GM19043 (cell line): ENCODE measurements at regions not wholly inside any gene's neighbourhood (a gene's known extent, or its start where the extent isn't known, plus 50 kb on each side); places are given as distances from the start of the nearest gene placed in this dataset.
"Not testable (repeated sequence)": the region's sequence is repeated elsewhere in the genome, so short reads cannot be mapped to it uniquely, and the experiment has no call there.

Experiments
- ATAC-seq: cut with Tn5 transposase; IDR thresholded peaks from one replicate; pipeline ENCODE4 v1.9.1; 2021; ENCODE audit warnings: low read depth; ENCODE audit not compliant: unreplicated experiment

DNA sequence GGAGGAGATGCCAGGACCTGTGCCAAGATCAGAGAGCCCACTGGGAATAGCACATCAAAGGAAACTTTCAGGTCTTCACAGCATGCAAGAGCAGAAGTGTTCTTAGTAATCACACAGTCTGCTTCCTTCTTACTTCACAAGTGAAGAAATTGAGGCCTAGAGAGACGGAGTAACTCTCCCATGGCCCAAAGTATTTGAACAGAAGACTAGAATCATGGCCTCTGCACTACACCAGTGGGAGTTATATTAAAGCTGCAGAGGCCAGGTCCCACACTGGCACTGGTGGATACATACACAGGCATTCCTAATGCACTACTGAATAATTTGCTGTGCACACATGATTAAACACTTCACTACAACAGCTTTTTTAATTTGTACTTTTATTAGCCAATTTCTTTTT is 107.6 kb upstream of the RMP24 start:
- ATAC-seq: no peak

DNA sequence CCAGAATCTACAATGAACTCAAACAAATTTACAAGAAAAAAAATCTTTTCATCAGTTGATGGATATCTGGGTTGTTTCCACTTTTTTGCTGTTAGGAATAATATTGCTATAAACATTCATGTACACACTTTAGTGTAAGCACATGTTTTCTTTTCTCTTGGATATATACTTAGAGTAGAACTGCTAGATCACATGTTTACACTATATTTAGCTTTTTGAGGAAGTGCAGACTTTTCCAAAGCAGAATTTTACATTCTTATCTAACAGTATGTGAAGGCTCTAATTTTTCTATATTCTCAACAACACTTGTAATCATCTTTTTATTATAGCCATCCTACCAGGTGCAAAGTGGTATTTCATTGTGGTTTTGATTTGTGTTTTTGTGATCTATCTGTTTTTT is 103.6 kb upstream of the RMP24 start:
- ATAC-seq: no peak

DNA sequence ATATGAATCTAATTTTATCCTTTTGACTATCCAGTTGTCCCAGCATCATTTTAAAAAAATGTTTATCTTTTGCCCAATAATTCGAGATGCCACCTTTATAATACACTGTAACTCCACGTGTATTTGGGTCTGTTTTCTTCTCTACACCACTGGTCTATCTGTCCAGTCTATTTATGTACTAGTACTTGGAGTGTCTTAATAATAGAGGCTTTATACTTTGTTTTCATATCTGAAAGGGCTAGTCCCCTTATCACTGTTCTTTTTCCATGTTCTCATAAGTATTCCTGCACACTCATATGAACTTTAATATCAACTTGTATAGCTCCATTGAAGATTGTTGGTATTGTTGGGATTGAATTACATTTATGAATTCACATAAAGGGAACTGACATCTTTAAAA is 101.1 kb upstream of the RMP24 start:
- ATAC-seq: no peak

DNA sequence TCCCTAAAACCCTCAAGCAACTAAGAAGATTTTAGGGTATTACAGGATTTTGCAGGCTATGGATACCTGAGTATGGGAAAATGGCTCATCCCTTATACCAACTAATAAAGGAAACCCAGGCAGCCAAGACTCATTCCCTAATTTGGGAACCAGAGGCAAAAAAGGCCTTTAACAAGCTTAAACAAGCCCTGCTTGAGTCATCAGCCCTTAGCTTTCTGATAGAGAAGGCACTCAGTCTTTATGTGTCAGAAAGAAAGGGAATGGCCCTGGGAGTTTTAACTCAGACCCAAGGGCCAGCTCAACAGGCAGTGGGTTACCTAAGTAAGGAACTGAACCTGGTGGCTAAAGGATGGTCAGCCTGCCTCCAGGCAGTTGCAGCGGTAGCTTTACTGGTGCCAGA is 96.9 kb upstream of the RMP24 start:
- no peak for ATAC-seq

DNA sequence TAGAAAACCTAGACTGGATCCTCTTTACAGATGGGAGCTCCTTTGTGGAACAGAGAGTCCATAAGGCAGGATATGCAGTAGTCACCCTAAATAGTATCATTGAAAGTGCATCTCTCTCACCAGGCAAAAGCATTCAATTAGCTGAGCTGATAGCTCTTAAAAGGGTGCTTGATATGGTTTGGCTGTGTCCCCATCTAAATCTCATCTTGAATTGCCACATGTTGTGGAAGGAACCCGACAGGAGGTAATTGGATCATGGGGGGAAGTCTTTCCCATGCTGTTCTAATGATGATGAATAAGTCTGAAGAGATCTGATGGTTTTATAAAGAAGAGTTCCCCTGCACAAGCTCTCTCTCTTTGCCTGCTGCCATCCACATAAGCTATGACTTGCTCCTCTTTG is 96.2 kb upstream of the RMP24 start:
- ATAC-seq: no peak

DNA sequence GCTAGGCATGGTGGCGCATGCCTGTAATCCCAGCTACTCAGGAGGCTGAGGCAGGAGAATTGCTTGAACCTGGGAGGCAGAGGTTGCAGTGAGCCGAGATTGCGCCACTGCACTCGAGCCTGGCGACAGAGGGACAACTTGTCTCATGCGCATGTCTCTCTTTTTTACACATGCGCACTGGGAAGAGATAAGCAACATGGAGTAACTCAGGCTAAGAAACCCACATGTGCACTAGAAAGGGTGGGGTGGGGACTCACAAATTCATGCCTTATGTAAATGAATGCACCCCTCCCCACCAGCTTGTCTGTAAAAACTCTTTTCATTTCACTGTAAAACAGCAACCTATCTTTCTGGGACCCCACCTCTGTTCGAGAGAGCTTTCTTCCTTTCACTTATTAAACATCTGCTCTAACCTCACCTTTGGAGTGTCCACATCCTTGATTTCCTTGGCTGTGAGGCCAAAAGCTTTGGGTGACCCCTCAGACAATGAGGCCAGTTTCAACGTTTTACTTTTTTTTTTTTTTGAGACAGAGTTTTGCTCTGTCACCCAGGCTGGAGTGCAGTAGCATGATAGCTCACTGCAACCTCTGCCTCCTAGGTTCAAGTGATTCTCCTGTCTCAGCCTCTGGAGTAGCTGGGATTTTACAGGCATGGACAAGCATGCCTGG is 91.6 kb upstream of the RMP24 start:
- ATAC-seq: no peak

DNA sequence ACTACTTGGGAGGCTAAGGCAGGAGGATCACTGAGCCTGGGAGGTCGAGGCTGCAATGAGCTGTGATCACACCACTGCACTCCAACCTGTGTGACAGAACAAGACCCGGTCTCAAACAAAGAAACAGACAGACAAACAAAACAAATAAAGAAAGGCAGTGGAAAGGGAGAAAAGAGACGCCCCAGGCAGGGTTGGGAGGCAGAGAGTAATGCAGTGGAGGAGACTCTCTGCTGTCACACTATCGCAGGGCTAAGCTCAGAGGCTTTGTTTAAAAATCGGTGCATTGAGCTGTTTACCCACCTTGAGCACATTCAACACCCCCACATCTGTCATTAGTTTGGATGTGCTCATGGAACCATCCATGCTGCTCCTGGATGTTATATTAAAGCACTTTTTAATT is 84.2 kb upstream of the RMP24 start:
- no peak for ATAC-seq

DNA sequence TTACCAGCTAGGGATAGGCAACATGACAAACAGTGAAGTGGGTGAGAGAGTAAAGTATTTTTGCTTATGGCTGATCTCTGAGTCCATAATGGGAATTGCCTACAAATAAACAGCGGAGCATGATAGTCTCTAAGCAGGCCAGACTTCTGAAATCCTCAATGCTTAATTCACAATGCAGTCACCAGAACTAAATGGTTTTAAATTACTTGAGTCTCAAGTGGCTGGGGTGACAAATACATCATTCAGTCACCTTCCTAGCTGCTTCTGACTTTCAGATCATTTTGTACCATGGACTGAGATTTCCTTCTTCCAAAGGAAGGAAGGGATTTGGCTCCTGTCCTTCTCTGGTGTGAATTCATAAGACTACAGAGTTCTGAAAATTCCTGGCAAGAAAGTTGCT is 82.8 kb upstream of the RMP24 start:
- no peak for ATAC-seq

DNA sequence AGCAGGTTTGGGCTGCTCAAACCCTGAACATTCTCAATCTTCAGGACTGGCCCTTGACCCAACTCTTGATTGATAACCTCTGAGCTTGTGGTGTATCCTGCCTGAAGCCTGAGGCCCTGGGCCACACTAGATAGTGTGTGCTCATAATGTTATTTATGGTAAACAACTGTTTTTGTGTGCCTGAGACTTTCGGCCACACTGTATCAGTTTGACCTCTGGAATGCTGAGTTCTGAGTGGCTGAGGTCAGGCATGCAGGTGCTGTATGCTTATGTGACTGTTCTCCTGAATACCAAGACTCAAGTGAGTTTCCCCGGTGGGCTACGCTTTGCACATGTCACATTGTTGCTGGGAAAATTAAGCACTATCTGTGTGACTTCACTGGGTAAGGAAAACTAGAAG is 82.2 kb upstream of the RMP24 start:
- no peak for ATAC-seq

DNA sequence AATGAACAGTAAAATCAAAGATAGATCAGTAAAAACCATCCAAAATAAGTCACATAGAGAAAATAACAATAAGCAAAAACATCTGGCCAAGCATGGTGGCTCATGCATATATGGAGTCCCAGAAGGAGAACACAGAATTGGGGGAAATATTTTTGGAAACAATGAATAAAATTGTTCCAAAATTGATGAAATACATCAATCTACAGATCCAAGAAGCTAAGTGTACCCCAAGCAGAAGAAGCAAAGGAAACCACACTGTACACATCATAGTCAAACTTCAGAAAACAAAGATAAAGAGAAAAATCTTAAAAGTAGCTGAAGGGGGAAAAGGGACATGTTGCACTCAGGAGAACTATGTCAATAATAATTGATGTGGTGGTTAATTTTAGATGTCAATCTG is 80.4 kb upstream of the RMP24 start:
- no peak for ATAC-seq

DNA sequence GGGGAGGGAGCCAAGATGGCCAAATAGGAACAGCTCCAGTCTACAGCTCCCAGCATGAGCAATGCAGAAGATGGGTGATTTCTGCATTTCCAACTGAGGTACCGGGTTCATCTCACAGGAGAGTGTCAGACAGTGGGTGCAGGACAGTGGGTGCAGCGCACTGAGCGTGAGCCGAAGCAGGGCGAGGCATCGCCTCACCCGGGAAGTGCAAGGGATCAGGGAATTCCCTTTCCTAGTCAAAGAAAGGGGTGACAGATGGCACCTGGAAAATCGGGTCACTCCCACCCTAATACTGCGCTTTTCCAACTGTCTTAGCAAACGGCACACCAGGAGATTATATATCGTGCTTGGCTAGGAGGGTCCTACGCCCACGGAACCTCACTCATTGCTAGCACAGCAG is 75.0 kb upstream of the RMP24 start:
- ATAC-seq: not testable (repeated sequence)

DNA sequence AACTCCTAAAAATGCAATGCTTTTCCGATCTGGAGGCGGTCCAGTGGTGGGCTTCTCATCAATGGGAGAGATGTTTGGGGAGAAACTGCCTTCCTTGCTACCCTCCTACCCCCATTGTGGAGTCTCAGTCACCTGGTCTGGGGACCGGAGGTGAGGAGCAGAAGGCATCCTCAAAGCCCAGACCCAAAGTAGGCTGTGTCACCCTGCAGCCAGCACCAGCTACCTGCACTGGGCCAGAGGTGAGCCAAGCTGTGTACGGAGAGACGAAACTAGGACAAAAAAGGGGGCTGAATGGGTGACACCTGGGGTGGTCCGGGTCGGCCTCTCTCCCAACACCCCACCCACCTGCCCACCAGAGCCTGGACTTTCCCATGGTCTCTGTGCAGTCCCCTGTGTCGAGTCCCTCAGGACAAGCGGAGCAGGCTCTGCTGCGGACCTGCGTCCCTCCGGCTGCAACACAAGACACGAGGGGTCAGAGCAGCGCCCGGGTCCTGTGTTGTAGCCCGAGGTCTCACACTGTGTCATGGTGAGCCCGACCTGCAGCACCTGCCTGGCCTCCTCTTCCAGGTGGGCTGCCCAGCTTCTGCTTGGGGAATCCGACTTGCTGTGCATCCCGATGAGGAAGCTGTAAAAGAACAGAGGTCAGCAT is 68.0 kb upstream of the RMP24 start:
- no peak for ATAC-seq

DNA sequence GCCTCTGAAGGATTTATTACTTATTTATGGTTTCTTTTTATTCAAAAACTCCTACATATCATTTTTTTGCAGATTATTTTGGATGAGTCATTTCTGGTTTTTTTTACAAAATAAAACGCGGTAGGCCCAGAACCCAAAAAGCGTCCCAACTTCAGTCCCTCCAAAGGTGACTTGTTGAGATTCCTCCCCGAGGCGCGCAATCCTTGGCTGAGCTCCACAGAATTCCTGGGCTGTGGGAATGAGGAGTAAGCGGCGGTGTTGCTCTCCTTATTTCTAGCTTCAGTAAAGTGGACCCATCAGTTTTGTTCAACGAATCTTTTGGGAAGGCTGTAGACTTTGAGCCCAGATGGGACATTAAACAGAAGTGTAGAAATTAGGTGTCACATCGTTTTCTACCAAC is 67.0 kb upstream of the RMP24 start:
- no peak for ATAC-seq

DNA sequence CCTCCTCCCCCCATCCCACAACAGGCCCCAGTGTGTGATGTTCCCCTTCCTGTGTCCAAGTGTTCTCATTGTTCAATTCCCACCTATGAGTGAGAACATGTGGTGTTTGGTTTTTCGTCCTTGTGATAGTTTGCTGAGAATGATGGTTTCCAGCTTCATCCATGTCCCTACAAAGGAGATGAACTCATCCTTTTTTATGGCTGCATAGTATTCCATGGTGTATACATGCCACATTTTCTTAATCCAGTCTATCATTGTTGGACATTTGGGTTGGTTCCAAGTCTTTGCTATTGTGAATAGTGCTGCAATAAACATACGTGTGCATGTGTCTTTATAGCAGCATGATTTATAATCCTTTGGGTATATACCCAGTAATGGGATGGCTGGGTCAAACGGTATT is 66.2 kb upstream of the RMP24 start:
- not testable (repeated sequence) for ATAC-seq

DNA sequence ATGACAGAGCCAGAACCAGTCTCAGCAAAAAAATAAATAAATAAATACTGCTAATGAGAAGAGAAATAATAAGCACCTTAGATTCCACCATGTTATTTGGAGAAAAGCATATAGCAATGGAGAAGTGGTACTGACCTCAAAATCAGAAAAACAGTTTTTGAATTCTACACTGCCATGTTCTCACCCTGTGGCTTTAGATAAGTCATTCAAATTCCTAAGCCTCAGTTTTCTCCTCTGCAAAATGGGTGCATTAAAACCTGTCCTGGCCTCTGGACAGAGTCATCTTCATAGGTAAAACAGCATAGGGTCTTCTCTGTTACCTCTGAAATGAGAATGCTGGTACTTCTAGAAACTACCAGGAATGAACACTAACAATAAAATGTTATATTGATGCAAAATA is 62.2 kb upstream of the RMP24 start:
- no peak for ATAC-seq

DNA sequence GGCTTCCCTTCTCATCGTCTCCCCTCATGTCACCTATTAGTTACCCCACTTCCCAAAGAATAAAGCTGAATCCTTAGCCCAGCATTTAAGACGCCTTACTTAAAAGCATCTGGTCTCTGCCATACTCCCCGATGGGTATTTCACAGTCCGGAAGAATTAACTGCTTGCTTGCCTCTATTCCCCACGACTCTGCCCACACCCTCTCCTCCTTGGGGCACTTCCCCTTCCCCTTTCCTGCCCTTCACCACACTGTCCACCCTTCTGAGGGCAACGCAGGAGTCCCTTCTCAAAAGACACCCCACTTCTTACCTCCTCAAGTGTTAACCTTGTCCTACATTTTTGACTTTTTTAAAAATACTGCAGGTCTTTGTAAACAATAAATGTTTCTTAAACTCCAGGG is 60.1 kb upstream of the RMP24 start:
- ATAC-seq: no peak

DNA sequence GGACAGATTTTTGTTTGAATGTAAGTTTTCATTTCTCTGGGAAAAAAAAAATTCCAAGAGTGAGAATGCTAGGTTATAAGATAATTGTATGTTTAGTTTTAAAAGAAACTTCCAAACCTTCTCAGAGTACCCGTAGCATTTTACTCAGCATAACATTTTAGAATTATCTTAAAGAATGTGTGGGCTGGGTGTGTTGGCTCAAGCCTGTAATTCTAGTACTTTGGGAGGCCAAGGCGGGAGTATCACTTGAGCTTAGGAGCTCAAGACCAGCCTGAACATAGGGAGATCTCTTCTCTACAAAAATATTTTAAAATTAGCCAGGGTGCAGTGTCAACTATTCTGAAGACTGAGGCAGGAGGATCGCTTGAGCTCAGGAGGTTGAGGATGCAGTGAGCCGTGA is 57.4 kb upstream of the RMP24 start:
- ATAC-seq: no peak

DNA sequence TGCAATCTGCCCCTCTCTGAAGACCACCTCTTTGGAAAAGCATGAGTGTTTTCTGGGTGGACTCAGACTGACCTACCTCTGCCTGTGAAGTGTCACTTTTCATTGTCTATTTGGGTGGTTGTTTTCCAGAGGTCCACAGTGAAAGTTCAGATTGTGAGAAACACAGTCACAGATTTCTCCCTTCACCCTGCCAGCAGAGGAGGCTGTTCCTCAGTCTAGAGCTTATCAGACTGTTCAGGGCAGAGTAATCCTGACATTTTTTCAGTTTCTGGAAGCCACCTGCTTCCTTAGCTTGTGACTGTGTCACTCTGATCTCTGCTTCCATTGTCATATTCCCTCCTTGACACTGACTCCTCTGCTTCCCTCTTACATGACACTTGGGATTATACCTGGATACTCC is 55.4 kb upstream of the RMP24 start:
- ATAC-seq: no peak

DNA sequence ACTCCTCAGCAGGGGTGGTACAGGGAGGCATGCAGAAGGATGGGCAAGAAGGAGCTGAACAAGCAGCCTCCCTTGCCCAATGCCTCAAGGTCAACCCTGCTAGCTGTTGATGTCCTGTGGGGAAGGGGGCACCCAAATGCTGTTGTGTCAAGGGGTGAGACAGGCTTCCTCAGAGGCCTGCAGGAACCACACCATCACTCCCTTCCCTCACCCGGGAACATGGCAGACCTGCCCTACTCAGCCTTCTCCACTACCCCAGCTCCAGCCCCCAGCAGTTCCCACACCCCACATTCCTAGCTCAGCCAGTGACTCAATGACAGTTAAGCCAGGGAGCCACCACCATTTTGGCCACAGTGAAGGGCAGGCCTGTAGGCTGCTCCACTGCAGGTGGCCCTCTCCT is 53.9 kb upstream of the RMP24 start:
- no peak for ATAC-seq

DNA sequence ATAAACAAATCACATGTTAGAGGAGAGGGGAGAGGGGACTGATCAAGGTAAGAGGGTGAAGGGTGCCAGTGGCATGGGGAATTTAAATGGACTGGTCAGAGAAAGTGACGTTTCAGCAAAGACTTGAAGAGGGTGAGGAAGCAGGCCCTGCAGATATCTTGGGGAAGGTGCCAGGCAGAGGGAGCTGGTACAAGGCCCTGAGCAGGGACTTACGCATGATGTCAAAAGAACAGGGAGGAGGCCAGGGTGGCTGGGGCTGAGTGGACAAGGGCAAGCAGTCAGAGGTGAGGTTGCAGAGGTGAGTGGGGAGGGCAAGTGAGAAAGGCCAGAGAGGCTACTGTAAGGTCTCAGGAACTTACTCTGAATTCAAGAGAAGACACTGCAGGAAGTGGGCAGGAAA is 53.3 kb upstream of the RMP24 start:
- no peak for ATAC-seq

DNA sequence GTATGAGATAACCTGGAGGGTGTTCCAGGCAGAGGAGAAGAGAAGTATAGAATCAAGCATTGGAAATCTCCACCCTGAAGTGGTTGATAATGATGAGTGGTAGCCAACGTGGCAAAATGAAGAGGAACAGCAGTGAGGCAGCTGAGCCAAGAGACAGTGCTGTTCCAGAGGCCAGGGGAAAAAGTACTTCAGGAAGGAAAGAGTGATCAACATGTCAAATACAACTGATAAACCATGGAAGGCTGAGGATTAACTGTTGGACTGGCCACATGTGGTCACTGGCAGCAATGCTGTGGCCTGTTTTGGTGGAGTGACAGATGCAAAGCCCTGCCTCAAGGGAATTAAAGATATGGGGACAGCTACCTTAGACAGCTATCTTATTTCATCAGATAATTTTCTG is 51.9 kb upstream of the RMP24 start:
- no peak for ATAC-seq
